HG03045 (cell line): ENCODE measurements at regions not wholly inside any gene's neighbourhood (a gene's known extent, or its start where the extent isn't known, plus 50 kb on each side); places are given as distances from the start of the nearest gene placed in this dataset.
"Not testable (repeated sequence)": the region's sequence is repeated elsewhere in the genome, so short reads cannot be mapped to it uniquely, and the experiment has no call there.

Source experiments
- ATAC-seq: cut with Tn5 transposase; IDR thresholded peaks from one replicate; pipeline ENCODE4 v1.9.1; 2021; ENCODE audit warnings: mild to moderate bottlenecking, moderate library complexity; ENCODE audit not compliant: unreplicated experiment

- ATAC-seq: not testable (repeated sequence)
Measured at GRCh38 chr3:124651416-124651815, 78.8 kb upstream of the UMPS start.

GRCh38 chr3:124652009-124652408 lies 78.2 kb upstream of the UMPS start:
- no peak for ATAC-seq

- ATAC-seq: no peak
Measured at GRCh38 chr3:124653071-124653796, 77.0 kb upstream of the UMPS start.

- ATAC-seq: no peak
Measured at GRCh38 chr3:124653797-124654469, 76.3 kb upstream of the UMPS start.

GRCh38 chr3:124654470-124654845 lies 75.8 kb upstream of the UMPS start:
- no peak for ATAC-seq

- no peak for ATAC-seq
Measured at GRCh38 chr3:124656531-124656930, 73.7 kb upstream of the UMPS start.

- ATAC-seq: no peak
Measured at GRCh38 chr3:124657138-124657537, 73.1 kb upstream of the UMPS start.

- ATAC-seq: no peak
Measured at GRCh38 chr3:124658270-124658669, 72.0 kb upstream of the UMPS start.

- ATAC-seq: no peak
Measured at GRCh38 chr3:124659175-124659574, 71.1 kb upstream of the UMPS start.

GRCh38 chr3:124660599-124660998 lies 69.7 kb upstream of the UMPS start:
- ATAC-seq: no peak

GRCh38 chr3:124663690-124664089 lies 66.6 kb upstream of the UMPS start:
- ATAC-seq: no peak

GRCh38 chr3:124664804-124665203 lies 65.4 kb upstream of the UMPS start:
- no peak for ATAC-seq

GRCh38 chr3:124666067-124666466 lies 64.2 kb upstream of the UMPS start:
- no peak for ATAC-seq

- ATAC-seq: no peak
Measured at GRCh38 chr3:124669470-124669869, 60.8 kb upstream of the UMPS start.

GRCh38 chr3:124671106-124671505 lies 59.1 kb upstream of the UMPS start:
- no peak for ATAC-seq

- ATAC-seq: no peak
Measured at GRCh38 chr3:124674336-124674735, 55.9 kb upstream of the UMPS start.

- no peak for ATAC-seq
Measured at GRCh38 chr3:124676236-124676635, 54.0 kb upstream of the UMPS start.

GRCh38 chr3:124679048-124679638 lies 51.1 kb upstream of the UMPS start:
- ATAC-seq: no peak
